Osteocyte (in vitro differentiated cells): ENCODE measurements at regions not wholly inside any gene's neighbourhood (a gene's known extent, or its start where the extent isn't known, plus 50 kb on each side); places are given as distances from the start of the nearest gene placed in this dataset.

Source experiments
- DNase-seq: peaks from one replicate; pipeline ENCODE4 v3.0.0; 2021; ENCODE audit warnings: mixed read lengths; ENCODE audit not compliant: unreplicated experiment; ENCODE audit errors: extremely low spot score
- H3K27ac Mint-ChIP-seq: one replicate; pipeline ENCODE4 v1.8.0; 2021; ENCODE audit warnings: mild to moderate bottlenecking, mixed read lengths; ENCODE audit not compliant: unreplicated experiment
- H3K27me3 Mint-ChIP-seq: one replicate; pipeline ENCODE4 v1.8.0; 2021; ENCODE audit warnings: mixed read lengths; ENCODE audit not compliant: unreplicated experiment
- H3K36me3 Mint-ChIP-seq: one replicate; pipeline ENCODE4 v1.8.0; 2021; ENCODE audit warnings: mixed read lengths; ENCODE audit not compliant: unreplicated experiment
- H3K4me1 Mint-ChIP-seq: one replicate; pipeline ENCODE4 v1.8.0; 2021; ENCODE audit warnings: mixed read lengths; ENCODE audit not compliant: unreplicated experiment
- H3K4me3 Mint-ChIP-seq: one replicate; pipeline ENCODE4 v1.8.0; 2021; ENCODE audit warnings: mild to moderate bottlenecking, moderate library complexity, mixed read lengths; ENCODE audit not compliant: unreplicated experiment
- H3K9me3 Mint-ChIP-seq: one replicate; pipeline ENCODE4 v1.8.0; 2021; ENCODE audit warnings: mixed read lengths; ENCODE audit not compliant: unreplicated experiment
- TF ChIP-seq, protein P1 (sequence below): fragments of 200-600 bp; sonication (generic); IDR thresholded peaks from 2 replicates; pipeline ENCODE4 v1.5.0; 2021; ENCODE audit warnings: antibody characterized with exemption, mild to moderate bottlenecking, moderate library complexity

DNA sequence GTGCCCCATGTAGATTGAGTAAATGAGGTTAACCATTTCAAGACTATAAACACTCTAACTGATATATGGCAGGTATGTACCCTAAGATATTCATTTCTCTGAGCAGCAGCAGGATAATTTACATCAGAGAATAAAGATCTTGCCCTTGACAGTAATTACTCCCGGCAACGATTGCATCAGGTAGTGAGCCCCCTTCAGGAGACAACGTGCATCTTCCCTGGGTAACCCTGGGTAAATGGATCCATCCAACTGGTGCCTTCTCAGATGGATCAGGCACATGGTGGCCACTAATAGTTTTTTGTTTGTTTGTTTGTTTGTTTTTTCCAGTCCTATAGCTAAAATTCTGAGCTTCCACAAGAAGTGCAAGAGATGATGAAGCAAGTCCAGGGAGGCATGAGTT, 469.4 kb upstream of the SLC35B3 start:
- H3K27ac Mint-ChIP-seq, result no peak overlapping the region
- H3K9me3 Mint-ChIP-seq, result no peaks in the 10 kb centered on the region
- TF ChIP-seq, protein P1, sequence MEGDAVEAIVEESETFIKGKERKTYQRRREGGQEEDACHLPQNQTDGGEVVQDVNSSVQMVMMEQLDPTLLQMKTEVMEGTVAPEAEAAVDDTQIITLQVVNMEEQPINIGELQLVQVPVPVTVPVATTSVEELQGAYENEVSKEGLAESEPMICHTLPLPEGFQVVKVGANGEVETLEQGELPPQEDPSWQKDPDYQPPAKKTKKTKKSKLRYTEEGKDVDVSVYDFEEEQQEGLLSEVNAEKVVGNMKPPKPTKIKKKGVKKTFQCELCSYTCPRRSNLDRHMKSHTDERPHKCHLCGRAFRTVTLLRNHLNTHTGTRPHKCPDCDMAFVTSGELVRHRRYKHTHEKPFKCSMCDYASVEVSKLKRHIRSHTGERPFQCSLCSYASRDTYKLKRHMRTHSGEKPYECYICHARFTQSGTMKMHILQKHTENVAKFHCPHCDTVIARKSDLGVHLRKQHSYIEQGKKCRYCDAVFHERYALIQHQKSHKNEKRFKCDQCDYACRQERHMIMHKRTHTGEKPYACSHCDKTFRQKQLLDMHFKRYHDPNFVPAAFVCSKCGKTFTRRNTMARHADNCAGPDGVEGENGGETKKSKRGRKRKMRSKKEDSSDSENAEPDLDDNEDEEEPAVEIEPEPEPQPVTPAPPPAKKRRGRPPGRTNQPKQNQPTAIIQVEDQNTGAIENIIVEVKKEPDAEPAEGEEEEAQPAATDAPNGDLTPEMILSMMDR, result peak; percentile 21
- no peak for DNase-seq
- peaks cover 4% of the 10 kb centered on the region for H3K27me3 Mint-ChIP-seq
- H3K4me1 Mint-ChIP-seq, result no peaks in the 10 kb centered on the region
- H3K4me3 Mint-ChIP-seq, result no peak overlapping the region
- no peaks in the 10 kb centered on the region for H3K36me3 Mint-ChIP-seq

DNA sequence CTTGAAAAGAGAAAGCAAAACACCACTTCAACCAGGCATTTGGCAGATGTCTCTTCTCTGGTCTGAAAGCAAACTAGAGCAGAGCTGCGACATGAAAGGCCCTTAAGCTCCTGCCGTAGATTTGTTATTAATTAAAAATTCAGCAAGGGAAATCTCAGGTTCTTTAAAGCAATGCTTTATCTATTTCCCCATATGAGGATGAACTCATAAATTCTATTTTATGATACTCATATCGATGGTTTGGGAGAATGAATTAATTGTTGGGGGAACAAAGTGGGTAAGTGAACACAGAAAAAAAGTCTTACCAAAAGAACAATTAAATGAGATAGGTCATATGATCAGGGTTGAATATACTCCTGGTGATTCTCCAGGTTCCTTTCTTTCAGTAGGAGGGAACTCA, 464.7 kb upstream of the SLC35B3 start:
- Mint-ChIP-seq H3K27ac (no peak overlapping the region), H3K4me3 (no peak overlapping the region), H3K9me3 (no peaks in the 10 kb centered on the region), H3K36me3 (no peaks in the 10 kb centered on the region), H3K27me3 (peaks cover 12% of the 10 kb centered on the region), H3K4me1 (no peaks in the 10 kb centered on the region)
- TF ChIP-seq, protein P1, result no peak
- DNase-seq, result no peak

DNA sequence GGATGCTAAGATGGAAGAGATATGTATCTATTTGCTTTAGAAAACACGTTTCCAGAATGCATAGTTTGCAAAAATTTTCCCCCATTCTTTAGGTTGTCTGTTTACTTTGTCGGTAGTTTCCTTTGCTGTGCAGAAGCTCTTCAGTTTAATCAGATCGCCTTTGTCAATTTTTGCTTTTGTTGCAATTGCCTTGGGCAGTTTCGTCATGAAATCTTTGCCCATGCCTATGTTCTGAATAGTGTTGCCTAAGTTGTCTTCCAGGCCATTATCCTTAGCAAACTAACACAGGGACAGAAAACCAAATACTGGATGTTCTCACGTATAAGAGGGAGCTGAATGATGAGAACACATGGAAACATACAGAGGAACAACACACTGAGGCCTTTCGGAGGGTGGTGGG, 454.2 kb upstream of the SLC35B3 start:
- TF ChIP-seq, protein P1, result no peak
- Mint-ChIP-seq H3K4me1 (no peaks in the 10 kb centered on the region), H3K9me3 (no peaks in the 10 kb centered on the region), H3K27ac (no peak overlapping the region), H3K36me3 (no peaks in the 10 kb centered on the region), H3K4me3 (no peak overlapping the region), H3K27me3 (peaks cover 6% of the 10 kb centered on the region)
- no peak for DNase-seq

DNA sequence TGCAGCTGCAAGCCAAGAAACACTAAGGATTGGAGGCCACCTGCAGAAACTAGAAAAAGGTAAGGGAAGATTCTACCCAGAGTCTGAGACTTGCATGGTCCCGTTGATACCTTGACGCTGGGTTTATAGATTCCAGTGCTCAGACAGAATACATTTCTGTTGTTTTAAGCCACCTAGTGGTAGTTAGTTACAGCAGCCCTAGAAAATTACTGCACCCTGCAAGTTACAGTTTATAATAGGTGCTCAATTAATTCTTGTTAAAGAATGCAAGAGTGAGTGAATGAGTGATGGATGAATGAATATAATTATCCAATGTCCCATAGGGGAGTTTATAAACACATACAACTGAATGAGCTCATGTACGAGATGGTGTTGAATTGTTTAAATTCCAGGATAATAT, 453.1 kb upstream of the SLC35B3 start:
- TF ChIP-seq, protein P1, result peak; percentile 52
- Mint-ChIP-seq H3K27me3 (peaks cover 6% of the 10 kb centered on the region), H3K27ac (no peak overlapping the region), H3K4me3 (no peak overlapping the region), H3K36me3 (no peaks in the 10 kb centered on the region), H3K9me3 (no peaks in the 10 kb centered on the region), H3K4me1 (no peaks in the 10 kb centered on the region)
- no peak for DNase-seq

DNA sequence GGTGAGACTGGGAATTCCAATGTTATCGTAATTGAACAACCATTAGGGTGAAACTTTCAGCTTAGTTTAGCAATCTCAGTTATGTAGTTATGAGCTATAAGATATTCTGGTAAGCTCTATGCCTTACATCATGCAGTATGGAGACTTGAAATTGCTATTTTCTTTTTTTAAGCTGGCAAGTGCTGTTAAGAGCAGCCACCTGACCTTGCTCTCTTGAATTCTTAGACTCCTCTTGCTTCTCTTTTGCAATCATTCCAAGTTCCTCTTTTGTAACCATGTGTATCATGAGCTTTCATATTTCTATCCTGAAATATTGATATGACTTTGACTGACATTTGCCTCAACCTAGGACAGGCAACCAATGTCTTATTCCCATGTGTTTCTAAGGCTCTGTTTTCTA, 446.3 kb upstream of the SLC35B3 start:
- TF ChIP-seq, protein P1, result no peak
- no peaks in the 10 kb centered on the region for H3K36me3 Mint-ChIP-seq

More for the DNA sequence above, 446.3 kb upstream of the SLC35B3 start:
- no peak for DNase-seq
- H3K4me1 Mint-ChIP-seq, result no peaks in the 10 kb centered on the region
- H3K27ac Mint-ChIP-seq, result no peak overlapping the region
- H3K4me3 Mint-ChIP-seq, result no peak overlapping the region
- peaks cover 4% of the 10 kb centered on the region for H3K9me3 Mint-ChIP-seq
- peaks cover 14% of the 10 kb centered on the region for H3K27me3 Mint-ChIP-seq
